OCI-LY3 (cell line): ENCODE measurements at regions not wholly inside any gene's neighbourhood (a gene's known extent, or its start where the extent isn't known, plus 50 kb on each side); places are given as distances from the start of the nearest gene placed in this dataset.

ENCODE experiments used
- H2AFZ ChIP-seq: fragments of 200-600, 300-600 bp; shearing (Covaris generic); 2 replicates; pipeline ENCODE4 v1.6.0; 2014; ENCODE audit warnings: antibody characterized with exemption, low read depth, low read length
- H3K27ac ChIP-seq: fragments of 200-600, 300-600 bp; sonication (generic); 2 replicates; pipeline ENCODE4 v1.5.1; 2014; ENCODE audit warnings: mild to moderate bottlenecking, low read length, moderate library complexity, mixed read lengths
- H3K27me3 ChIP-seq: fragments of 200-600, 300-600 bp; sonication (generic); 2 replicates; pipeline ENCODE4 v1.6.1; 2014; ENCODE audit warnings: low read depth, low read length, mixed read lengths
- H3K36me3 ChIP-seq: fragments of 200-600, 300-600 bp; sonication (generic); replicated peaks from 2 replicates; pipeline ENCODE3; 2014; ENCODE audit warnings: low read depth, low read length, mixed read lengths
- H3K4me1 ChIP-seq: fragments of 300-600, 200-600 bp; sonication (generic); 2 replicates; pipeline ENCODE4 v1.6.1; 2014; ENCODE audit warnings: low read length, mixed read lengths
- H3K4me2 ChIP-seq: fragments of 200-600, 300-600 bp; sonication (generic); 2 replicates; pipeline ENCODE4 v1.6.1; 2014; ENCODE audit warnings: low read length, mixed read lengths
- H3K4me3 ChIP-seq: fragments of 300-600, 200-600 bp; sonication (generic); 2 replicates; pipeline ENCODE4 v1.5.1; 2014; ENCODE audit warnings: antibody characterized with exemption, mild to moderate bottlenecking, low read length, moderate library complexity
- H3K79me2 ChIP-seq: fragments of 300-600, 200-600 bp; shearing (Covaris generic); 2 replicates; pipeline ENCODE4 v1.6.1; 2014; ENCODE audit warnings: mild to moderate bottlenecking, low read length, mixed read lengths
- H3K9ac ChIP-seq: fragments of 300-600, 200-600 bp; shearing (Covaris generic); 2 replicates; pipeline ENCODE4 v1.6.0; 2014; ENCODE audit warnings: mild to moderate bottlenecking, low read length, moderate library complexity
- H3K9me3 ChIP-seq: fragments of 200-600, 300-600 bp; shearing (Covaris generic); 2 replicates; pipeline ENCODE4 v1.6.1; 2014; ENCODE audit warnings: low read length, mixed read lengths; ENCODE audit not compliant: insufficient read depth
- H4K20me1 ChIP-seq: fragments of 200-600, 300-600 bp; sonication (generic); 2 replicates; pipeline ENCODE4 v1.6.1; 2016; ENCODE audit warnings: low read length, mixed read lengths; ENCODE audit not compliant: insufficient read depth
- EZH2phosphoT487 ChIP-seq: fragments of 200-600 bp; shearing (Covaris generic); IDR thresholded peaks from 2 replicates; pipeline ENCODE4 v1.6.1; 2018; ENCODE audit warnings: antibody characterized with exemption, mixed run types, low read depth
- TF ChIP-seq, protein P1 (sequence below): fragments of 200-600, 300-600 bp; sonication (generic); IDR thresholded peaks from 2 replicates; pipeline ENCODE4 v1.5.1; 2014; ENCODE audit warnings: antibody characterized with exemption, low read length, low read depth

DNA sequence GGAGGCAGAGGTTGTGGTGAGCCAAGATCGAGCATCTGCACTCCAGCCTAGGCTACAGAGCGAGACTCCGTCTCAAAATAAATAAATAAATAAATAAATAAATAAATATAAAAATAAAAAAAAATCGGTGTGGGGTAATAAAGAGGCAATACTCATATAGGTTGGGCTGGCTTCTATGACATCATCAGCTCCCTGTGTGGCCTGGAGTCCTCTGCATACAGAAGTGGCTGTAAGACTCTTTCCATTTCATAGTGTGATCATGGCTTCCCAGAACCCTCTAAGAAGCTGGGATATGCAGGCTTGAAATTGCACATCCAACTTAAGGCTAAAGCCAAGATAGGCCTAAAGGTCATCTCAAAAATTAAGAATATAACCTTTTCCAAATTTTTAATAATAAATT, 101.6 kb downstream of the ZIC4 start:
- no peak overlapping the region for H2AFZ ChIP-seq
- no peak for TF ChIP-seq EZH2phosphoT487
- TF ChIP-seq, protein P1, sequence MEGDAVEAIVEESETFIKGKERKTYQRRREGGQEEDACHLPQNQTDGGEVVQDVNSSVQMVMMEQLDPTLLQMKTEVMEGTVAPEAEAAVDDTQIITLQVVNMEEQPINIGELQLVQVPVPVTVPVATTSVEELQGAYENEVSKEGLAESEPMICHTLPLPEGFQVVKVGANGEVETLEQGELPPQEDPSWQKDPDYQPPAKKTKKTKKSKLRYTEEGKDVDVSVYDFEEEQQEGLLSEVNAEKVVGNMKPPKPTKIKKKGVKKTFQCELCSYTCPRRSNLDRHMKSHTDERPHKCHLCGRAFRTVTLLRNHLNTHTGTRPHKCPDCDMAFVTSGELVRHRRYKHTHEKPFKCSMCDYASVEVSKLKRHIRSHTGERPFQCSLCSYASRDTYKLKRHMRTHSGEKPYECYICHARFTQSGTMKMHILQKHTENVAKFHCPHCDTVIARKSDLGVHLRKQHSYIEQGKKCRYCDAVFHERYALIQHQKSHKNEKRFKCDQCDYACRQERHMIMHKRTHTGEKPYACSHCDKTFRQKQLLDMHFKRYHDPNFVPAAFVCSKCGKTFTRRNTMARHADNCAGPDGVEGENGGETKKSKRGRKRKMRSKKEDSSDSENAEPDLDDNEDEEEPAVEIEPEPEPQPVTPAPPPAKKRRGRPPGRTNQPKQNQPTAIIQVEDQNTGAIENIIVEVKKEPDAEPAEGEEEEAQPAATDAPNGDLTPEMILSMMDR, result no peak
- no peak overlapping the region for H3K4me2 ChIP-seq
- H3K36me3 ChIP-seq, result no peaks in the 10 kb centered on the region
- no peaks in the 10 kb centered on the region for H3K4me1 ChIP-seq
- H3K27ac ChIP-seq, result no peak overlapping the region
- no peak overlapping the region for H3K9ac ChIP-seq
- no peaks in the 10 kb centered on the region for H3K27me3 ChIP-seq
- no peaks in the 10 kb centered on the region for H4K20me1 ChIP-seq
- no peak overlapping the region for H3K4me3 ChIP-seq
- H3K9me3 ChIP-seq, result no peaks in the 10 kb centered on the region
- no peaks in the 10 kb centered on the region for H3K79me2 ChIP-seq

DNA sequence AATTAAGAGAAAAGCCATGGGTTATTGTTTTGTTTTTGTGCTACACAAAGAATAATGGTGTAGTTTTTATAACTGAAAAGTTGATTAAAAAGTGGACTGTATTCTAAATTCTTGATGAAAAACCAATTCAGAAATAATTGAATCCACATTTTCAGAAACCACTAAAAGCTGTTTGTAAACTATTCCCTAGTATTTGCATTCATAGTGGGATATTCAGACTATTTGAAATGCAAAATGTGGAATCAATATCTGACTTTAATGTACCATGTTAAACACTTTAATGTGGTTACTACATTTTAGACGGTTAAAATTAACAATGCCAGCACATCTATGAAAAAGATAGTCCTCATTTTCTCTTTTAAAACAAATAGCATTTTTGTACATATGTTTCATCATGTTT, 104.6 kb downstream of the ZIC4 start:
- H3K79me2 ChIP-seq, result no peaks in the 10 kb centered on the region
- no peak overlapping the region for H3K27ac ChIP-seq
- no peak overlapping the region for H3K4me3 ChIP-seq
- no peaks in the 10 kb centered on the region for H4K20me1 ChIP-seq
- no peaks in the 10 kb centered on the region for H3K4me1 ChIP-seq
- H3K4me2 ChIP-seq, result no peak overlapping the region
- no peaks in the 10 kb centered on the region for H3K27me3 ChIP-seq
- no peaks in the 10 kb centered on the region for H3K36me3 ChIP-seq
- H3K9ac ChIP-seq, result no peak overlapping the region
- no peaks in the 10 kb centered on the region for H3K9me3 ChIP-seq
- H2AFZ ChIP-seq, result no peak overlapping the region
- no peak for TF ChIP-seq EZH2phosphoT487
- TF ChIP-seq, protein P1, result no peak

DNA sequence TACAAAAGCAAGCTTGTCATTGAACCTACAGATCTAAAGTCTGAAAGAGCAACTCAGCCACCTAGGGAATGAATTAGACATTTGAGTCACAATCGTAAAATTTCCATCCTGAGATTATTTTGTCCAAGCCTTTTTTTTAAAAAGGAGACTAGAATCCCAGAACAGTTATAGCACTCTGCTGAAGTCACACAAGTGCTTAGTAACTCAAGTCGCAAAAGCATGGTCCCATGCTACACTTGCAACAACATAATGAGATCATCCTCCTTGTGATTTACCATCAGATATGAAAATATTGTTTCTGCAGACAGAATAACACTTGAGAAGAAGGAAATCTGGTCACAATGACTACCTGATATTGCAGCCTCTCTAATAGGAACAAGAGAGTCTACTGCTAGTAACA, 106.7 kb downstream of the ZIC4 start:
- no peaks in the 10 kb centered on the region for H3K4me1 ChIP-seq
- H4K20me1 ChIP-seq, result no peaks in the 10 kb centered on the region
- no peak overlapping the region for H2AFZ ChIP-seq
- no peak overlapping the region for H3K27ac ChIP-seq
- H3K36me3 ChIP-seq, result no peaks in the 10 kb centered on the region
- no peak overlapping the region for H3K4me2 ChIP-seq
- H3K9me3 ChIP-seq, result no peaks in the 10 kb centered on the region
- no peak for TF ChIP-seq EZH2phosphoT487
- TF ChIP-seq, protein P1, result no peak
- no peaks in the 10 kb centered on the region for H3K27me3 ChIP-seq
- no peak overlapping the region for H3K4me3 ChIP-seq
- H3K79me2 ChIP-seq, result no peaks in the 10 kb centered on the region
- no peak overlapping the region for H3K9ac ChIP-seq

DNA sequence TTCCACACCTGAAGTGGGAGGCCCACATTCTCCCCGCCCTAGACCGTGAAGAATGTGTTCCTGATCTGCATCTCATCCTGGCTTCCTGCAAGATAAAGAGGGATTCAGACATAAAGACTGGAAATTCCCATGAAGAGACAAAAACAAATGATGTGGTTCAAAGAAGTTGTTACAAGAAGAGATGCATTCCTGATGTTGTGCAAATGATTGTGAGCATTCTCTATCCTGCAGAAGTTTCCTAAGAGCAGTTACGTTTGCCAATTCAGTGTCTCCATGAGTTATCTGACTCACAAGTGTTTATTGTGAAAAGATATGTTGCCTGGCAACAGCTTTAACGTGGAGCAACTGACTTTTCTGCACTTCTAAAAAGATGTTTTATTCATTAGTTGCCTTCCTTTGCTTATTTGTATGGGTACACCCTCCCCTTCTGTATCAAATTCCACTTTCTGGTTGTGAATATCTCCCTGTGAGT, 107.8 kb downstream of the ZIC4 start:
- Histone ChIP-seq H3K4me1 (no peaks in the 10 kb centered on the region), H3K4me2 (no peak overlapping the region), H3K4me3 (no peak overlapping the region)

More for the DNA sequence above, 107.8 kb downstream of the ZIC4 start:
- Histone ChIP-seq H4K20me1 (no peaks in the 10 kb centered on the region), H3K9me3 (no peaks in the 10 kb centered on the region), H2AFZ (no peak overlapping the region), H3K36me3 (no peaks in the 10 kb centered on the region), H3K9ac (no peak overlapping the region), H3K79me2 (no peaks in the 10 kb centered on the region), H3K27ac (no peak overlapping the region), H3K27me3 (no peaks in the 10 kb centered on the region)
- no peak for TF ChIP-seq EZH2phosphoT487
- TF ChIP-seq, protein P1, result no peak
